Neural cell (in vitro differentiated cells): ENCODE measurements at regions not wholly inside any gene's neighbourhood (a gene's known extent, or its start where the extent isn't known, plus 50 kb on each side); places are given as distances from the start of the nearest gene placed in this dataset.
A peak's percentile ranks its signal among the peaks of the same experiment; 100 is the strongest.

Source experiments
- H2AFZ ChIP-seq: fragments of 200-600, 300-800 bp; sonication (generic), shearing (Covaris generic); 2 replicates; pipeline ENCODE4 v1.6.0; 2014; ENCODE audit warnings: low read depth, mild to moderate bottlenecking, antibody characterized with exemption, low read length, moderate library complexity
- H3F3A ChIP-seq: fragments of 200-600 bp; shearing (Covaris generic); 2 replicates; pipeline ENCODE4 v1.6.1; 2016; ENCODE audit warnings: mild to moderate bottlenecking, moderate library complexity, mixed read lengths, antibody characterized with exemption, low read length; ENCODE audit not compliant: insufficient read depth, poor library complexity, severe bottlenecking
- H3K27ac ChIP-seq: fragments of 200-600, 300-800 bp; sonication (generic), shearing (Covaris generic); 2 replicates; pipeline ENCODE4 v1.5.1; 2014; ENCODE audit warnings: mild to moderate bottlenecking, low read length, moderate library complexity
- H3K27me3 ChIP-seq: fragments of 300-800, 200-600 bp; sonication (generic), shearing (Covaris generic); 2 replicates; pipeline ENCODE4 v1.6.0; 2014; ENCODE audit warnings: mild to moderate bottlenecking, low read depth, low read length, moderate library complexity; ENCODE audit not compliant: insufficient read depth
- H3K36me3 ChIP-seq: fragments of 300-800, 200-600 bp; sonication (generic), shearing (Covaris generic); 2 replicates; pipeline ENCODE4 v1.5.1; 2014; ENCODE audit warnings: mild to moderate bottlenecking, antibody characterized with exemption, low read length, moderate library complexity; ENCODE audit not compliant: insufficient read depth
- H3K4me2 ChIP-seq: fragments of 300-800, 200-600 bp; sonication (generic), shearing (Covaris generic); 2 replicates; pipeline ENCODE4 v1.6.0; 2014; ENCODE audit warnings: mild to moderate bottlenecking, low read length
- H3K4me3 ChIP-seq: fragments of 300-800, 200-600 bp; sonication (generic), shearing (Covaris generic); 2 replicates; pipeline ENCODE4 v1.5.1; 2014; ENCODE audit warnings: mild to moderate bottlenecking, low read length, moderate library complexity
- H3K79me2 ChIP-seq: fragments of 200-600 bp; shearing (Covaris generic); replicated peaks from 2 replicates; pipeline ENCODE4 v1.6.0; 2014; ENCODE audit warnings: mild to moderate bottlenecking, low read length, moderate library complexity; ENCODE audit not compliant: insufficient read depth
- H3K9ac ChIP-seq: fragments of 300-800, 200-600 bp; sonication (generic), shearing (Covaris generic); 2 replicates; pipeline ENCODE4 v1.6.1; 2016; ENCODE audit warnings: mild to moderate bottlenecking, low read length, mixed read lengths
- H3K9me2 ChIP-seq: fragments of 200-600 bp; shearing (Covaris generic); 2 replicates; pipeline ENCODE4 v1.6.1; 2016; ENCODE audit warnings: mild to moderate bottlenecking, low read length, mixed read lengths; ENCODE audit not compliant: insufficient read depth
- H3K9me3 ChIP-seq: fragments of 200-600, 300-800 bp; sonication (generic), shearing (Covaris generic); 2 replicates; pipeline ENCODE4 v1.6.1; 2016; ENCODE audit warnings: mild to moderate bottlenecking, mixed run types, low read length, moderate library complexity, mixed read lengths
- H4K20me1 ChIP-seq: fragments of 200-600 bp; shearing (Covaris generic); 2 replicates; pipeline ENCODE4 v1.6.1; 2016; ENCODE audit warnings: mild to moderate bottlenecking, mixed run types; ENCODE audit not compliant: insufficient read depth
- EP300 ChIP-seq: fragments of 450-650 bp; conservative IDR thresholded peaks from 2 replicates; pipeline ENCODE4 v1.6.1; 2014; ENCODE audit warnings: antibody characterized with exemption, mild to moderate bottlenecking, moderate library complexity; ENCODE audit not compliant: poor library complexity, severe bottlenecking
- EZH2 ChIP-seq: fragments of 200-600, 300-800 bp; shearing (Covaris generic), sonication (generic); IDR thresholded peaks from 2 replicates; pipeline ENCODE4 v1.6.1; 2014; ENCODE audit warnings: antibody characterized with exemption, low read length, borderline replicate concordance, mild to moderate bottlenecking; ENCODE audit not compliant: insufficient read depth, poor library complexity, severe bottlenecking
- MXI1 ChIP-seq: fragments of 450-650 bp; conservative IDR thresholded peaks from 2 replicates; pipeline ENCODE4 v1.6.1; 2014; ENCODE audit warnings: antibody characterized with exemption, mild to moderate bottlenecking; ENCODE audit not compliant: poor library complexity, severe bottlenecking
- POLR2AphosphoS5 ChIP-seq: IDR thresholded peaks from 2 replicates; pipeline ENCODE4 v1.6.1; 2012
- RAD21 ChIP-seq: fragments of 450-650 bp; conservative IDR thresholded peaks from 2 replicates; pipeline ENCODE4 v1.6.1; 2014; ENCODE audit warnings: antibody characterized with exemption, mild to moderate bottlenecking, moderate library complexity
- SMC3 ChIP-seq: fragments of 450-650 bp; conservative IDR thresholded peaks from 2 replicates; pipeline ENCODE4 v1.6.1; 2014; ENCODE audit warnings: antibody characterized with exemption, mild to moderate bottlenecking, moderate library complexity; ENCODE audit not compliant: poor library complexity
- TAF1 ChIP-seq: IDR thresholded peaks from 2 replicates; pipeline ENCODE4 v1.6.1; 2012; ENCODE audit warnings: low read depth
- TF ChIP-seq, protein P1 (sequence below): fragments of 450-650 bp; IDR thresholded peaks from 2 replicates; pipeline ENCODE4 v1.5.1; 2014; ENCODE audit warnings: antibody characterized with exemption, mild to moderate bottlenecking, moderate library complexity; ENCODE audit not compliant: poor library complexity, severe bottlenecking
- TF ChIP-seq, protein P2 (sequence below): IDR thresholded peaks from 2 replicates; pipeline ENCODE4 v1.6.1; 2012; ENCODE audit warnings: borderline replicate concordance

DNA sequence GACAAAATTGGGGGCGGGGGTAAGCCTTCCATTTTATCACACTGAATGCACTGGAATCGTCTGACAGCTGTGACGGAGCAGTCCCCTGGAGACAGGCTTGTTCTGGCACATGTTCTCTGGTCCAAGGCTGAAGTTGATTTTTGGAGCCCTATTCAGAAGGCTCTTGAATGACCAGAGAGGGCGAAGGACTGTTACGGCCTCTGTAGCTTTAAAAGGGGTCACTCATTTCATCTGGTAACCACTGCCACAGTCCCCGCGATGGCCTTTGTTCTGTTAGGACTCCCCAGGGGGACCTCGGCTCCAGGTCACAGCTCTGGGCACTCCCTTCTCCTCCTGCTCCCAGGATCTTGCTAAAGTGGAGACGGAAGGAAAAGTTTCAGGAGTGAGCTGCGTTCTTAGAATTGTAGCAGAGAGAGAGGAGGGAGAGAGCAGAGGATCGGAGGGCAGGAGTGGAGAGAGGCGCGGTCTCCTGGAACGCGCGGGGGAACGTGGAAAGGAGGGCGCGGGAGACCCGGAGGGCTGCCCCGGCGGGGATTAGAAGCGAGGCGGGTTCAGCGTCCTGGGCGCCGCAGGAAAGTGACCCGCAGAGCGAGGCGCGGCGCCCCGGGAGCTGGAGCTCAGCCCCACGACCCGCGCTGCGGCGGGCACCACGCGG is 134.3 kb upstream of the MYO16 start:
- TF ChIP-seq EZH2 (no peak), TAF1 (no peak), POLR2AphosphoS5 (no peak), EP300 (no peak), RAD21 (no peak), SMC3 (no peak), MXI1 (no peak)
- TF ChIP-seq, protein P1, sequence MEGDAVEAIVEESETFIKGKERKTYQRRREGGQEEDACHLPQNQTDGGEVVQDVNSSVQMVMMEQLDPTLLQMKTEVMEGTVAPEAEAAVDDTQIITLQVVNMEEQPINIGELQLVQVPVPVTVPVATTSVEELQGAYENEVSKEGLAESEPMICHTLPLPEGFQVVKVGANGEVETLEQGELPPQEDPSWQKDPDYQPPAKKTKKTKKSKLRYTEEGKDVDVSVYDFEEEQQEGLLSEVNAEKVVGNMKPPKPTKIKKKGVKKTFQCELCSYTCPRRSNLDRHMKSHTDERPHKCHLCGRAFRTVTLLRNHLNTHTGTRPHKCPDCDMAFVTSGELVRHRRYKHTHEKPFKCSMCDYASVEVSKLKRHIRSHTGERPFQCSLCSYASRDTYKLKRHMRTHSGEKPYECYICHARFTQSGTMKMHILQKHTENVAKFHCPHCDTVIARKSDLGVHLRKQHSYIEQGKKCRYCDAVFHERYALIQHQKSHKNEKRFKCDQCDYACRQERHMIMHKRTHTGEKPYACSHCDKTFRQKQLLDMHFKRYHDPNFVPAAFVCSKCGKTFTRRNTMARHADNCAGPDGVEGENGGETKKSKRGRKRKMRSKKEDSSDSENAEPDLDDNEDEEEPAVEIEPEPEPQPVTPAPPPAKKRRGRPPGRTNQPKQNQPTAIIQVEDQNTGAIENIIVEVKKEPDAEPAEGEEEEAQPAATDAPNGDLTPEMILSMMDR, result no peak
- TF ChIP-seq, protein P2, sequence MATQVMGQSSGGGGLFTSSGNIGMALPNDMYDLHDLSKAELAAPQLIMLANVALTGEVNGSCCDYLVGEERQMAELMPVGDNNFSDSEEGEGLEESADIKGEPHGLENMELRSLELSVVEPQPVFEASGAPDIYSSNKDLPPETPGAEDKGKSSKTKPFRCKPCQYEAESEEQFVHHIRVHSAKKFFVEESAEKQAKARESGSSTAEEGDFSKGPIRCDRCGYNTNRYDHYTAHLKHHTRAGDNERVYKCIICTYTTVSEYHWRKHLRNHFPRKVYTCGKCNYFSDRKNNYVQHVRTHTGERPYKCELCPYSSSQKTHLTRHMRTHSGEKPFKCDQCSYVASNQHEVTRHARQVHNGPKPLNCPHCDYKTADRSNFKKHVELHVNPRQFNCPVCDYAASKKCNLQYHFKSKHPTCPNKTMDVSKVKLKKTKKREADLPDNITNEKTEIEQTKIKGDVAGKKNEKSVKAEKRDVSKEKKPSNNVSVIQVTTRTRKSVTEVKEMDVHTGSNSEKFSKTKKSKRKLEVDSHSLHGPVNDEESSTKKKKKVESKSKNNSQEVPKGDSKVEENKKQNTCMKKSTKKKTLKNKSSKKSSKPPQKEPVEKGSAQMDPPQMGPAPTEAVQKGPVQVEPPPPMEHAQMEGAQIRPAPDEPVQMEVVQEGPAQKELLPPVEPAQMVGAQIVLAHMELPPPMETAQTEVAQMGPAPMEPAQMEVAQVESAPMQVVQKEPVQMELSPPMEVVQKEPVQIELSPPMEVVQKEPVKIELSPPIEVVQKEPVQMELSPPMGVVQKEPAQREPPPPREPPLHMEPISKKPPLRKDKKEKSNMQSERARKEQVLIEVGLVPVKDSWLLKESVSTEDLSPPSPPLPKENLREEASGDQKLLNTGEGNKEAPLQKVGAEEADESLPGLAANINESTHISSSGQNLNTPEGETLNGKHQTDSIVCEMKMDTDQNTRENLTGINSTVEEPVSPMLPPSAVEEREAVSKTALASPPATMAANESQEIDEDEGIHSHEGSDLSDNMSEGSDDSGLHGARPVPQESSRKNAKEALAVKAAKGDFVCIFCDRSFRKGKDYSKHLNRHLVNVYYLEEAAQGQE, result no peak
- no peaks in the 10 kb centered on the region for H3K9me3 ChIP-seq
- H3K9ac ChIP-seq, result peak overlapping the region; percentile 58
- H3K4me3 ChIP-seq, result peak overlapping the region; percentile 87
- H3K27me3 ChIP-seq, result peaks cover 22% of the 10 kb centered on the region
- no peaks in the 10 kb centered on the region for H3K36me3 ChIP-seq
- H3K9me2 ChIP-seq, result no peaks in the 10 kb centered on the region
- no peak overlapping the region for H3K27ac ChIP-seq
- H4K20me1 ChIP-seq, result no peaks in the 10 kb centered on the region
- H3K79me2 ChIP-seq, result no peaks in the 10 kb centered on the region
- peak overlapping the region; percentile 1 for H2AFZ ChIP-seq
- H3F3A ChIP-seq, result peaks cover 2% of the 10 kb centered on the region
- H3K4me2 ChIP-seq, result no peak overlapping the region

DNA sequence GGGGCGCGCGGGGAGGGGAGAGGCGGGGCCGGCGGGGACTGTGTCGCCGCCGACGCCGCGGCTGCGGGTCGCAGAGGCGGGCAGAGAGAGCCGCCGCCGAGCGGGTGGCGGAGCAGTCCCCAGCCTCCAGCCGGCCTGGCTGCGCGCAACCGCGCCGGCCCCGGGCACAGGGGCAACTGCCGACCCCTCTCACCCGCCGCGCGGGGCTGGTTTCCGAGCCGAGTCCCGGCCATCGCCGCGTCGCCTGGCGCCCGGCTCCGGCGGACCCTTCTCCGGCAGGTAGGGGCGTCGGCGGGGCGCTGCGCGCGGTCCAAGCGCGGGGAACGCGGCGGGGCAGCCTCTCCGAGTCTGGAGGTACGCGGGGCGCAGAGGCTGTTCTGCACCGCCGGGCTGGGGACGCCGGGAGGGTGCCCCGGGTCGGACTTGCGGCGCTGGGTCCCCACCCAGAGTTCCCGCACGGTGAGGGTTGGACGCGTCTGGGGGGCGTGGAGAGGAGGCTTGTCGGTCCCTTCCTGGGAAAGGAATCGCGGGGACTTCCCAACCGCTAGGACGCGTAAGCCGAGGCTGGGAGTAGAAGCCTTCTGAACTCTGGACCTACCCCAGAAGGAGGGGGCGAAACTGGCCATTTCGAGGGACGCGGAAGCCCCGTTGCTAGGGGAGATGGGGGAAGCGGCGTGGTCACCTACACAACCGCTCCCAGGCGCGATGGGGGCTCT is 133.6 kb upstream of the MYO16 start:
- peaks cover 22% of the 10 kb centered on the region for H3K27me3 ChIP-seq
- H3K9me2 ChIP-seq, result no peaks in the 10 kb centered on the region
- H3K9ac ChIP-seq, result peak overlapping the region; percentile 58
- H3K9me3 ChIP-seq, result no peaks in the 10 kb centered on the region
- H3K4me2 ChIP-seq, result peak overlapping the region; percentile 67
- peaks cover 2% of the 10 kb centered on the region for H3F3A ChIP-seq
- H2AFZ ChIP-seq, result peak overlapping the region; percentile 37
- H3K27ac ChIP-seq, result peak overlapping the region; percentile 28
- H4K20me1 ChIP-seq, result no peaks in the 10 kb centered on the region
- H3K4me3 ChIP-seq, result peak overlapping the region; percentile 87
- no peaks in the 10 kb centered on the region for H3K79me2 ChIP-seq
- no peaks in the 10 kb centered on the region for H3K36me3 ChIP-seq
- TF ChIP-seq POLR2AphosphoS5 (no peak), EP300 (peak; percentile 24), RAD21 (peak; percentile 27)
